AG04449 (cell line): ENCODE measurements at regions not wholly inside any gene's neighbourhood (a gene's known extent, or its start where the extent isn't known, plus 50 kb on each side); places are given as distances from the start of the nearest gene placed in this dataset.

ENCODE experiments used
- CTCF ChIA-PET: fragments of 350-600 bp; formaldehyde crosslinking; extraction: SDS; loops from one replicate; lab custom pipeline; 2021; ENCODE audit warnings: antibody characterized with exemption; lab: Yijun Ruan, JAX
- POLR2A ChIA-PET: fragments of 400-600, 350-600 bp; formaldehyde crosslinking; extraction: SDS; loops from one replicate; lab custom pipeline; 2020; ENCODE audit warnings: antibody characterized with exemption, inconsistent platforms; lab: Yijun Ruan, JAX
- DNase-seq: peaks from one replicate; pipeline ENCODE4 v3.0.0-alpha.2; 2010; ENCODE audit warnings: low read depth, low spot score
- H3K4me3 ChIP-seq: 2 replicates; pipeline ENCODE4 v1.5.1; 2011; ENCODE audit warnings: low read depth, mild to moderate bottlenecking, control low read depth, low read length
- CTCF ChIP-seq: IDR thresholded peaks from one replicate; pipeline ENCODE4 v1.5.1; 2011; ENCODE audit warnings: mild to moderate bottlenecking, moderate library complexity, low read length, control low read depth, inconsistent platforms; ENCODE audit not compliant: insufficient read depth; ENCODE audit errors: missing control alignments

GRCh38 chr2:43136876-43137275 is 89.5 kb downstream of the ZFP36L2 start:
- no peak for TF ChIP-seq CTCF
- ChIA-PET POLR2A (no interaction called here), CTCF (no interaction called here)
- H3K4me3 ChIP-seq = no peak overlapping the region
- DNase-seq = no peak

DNA sequence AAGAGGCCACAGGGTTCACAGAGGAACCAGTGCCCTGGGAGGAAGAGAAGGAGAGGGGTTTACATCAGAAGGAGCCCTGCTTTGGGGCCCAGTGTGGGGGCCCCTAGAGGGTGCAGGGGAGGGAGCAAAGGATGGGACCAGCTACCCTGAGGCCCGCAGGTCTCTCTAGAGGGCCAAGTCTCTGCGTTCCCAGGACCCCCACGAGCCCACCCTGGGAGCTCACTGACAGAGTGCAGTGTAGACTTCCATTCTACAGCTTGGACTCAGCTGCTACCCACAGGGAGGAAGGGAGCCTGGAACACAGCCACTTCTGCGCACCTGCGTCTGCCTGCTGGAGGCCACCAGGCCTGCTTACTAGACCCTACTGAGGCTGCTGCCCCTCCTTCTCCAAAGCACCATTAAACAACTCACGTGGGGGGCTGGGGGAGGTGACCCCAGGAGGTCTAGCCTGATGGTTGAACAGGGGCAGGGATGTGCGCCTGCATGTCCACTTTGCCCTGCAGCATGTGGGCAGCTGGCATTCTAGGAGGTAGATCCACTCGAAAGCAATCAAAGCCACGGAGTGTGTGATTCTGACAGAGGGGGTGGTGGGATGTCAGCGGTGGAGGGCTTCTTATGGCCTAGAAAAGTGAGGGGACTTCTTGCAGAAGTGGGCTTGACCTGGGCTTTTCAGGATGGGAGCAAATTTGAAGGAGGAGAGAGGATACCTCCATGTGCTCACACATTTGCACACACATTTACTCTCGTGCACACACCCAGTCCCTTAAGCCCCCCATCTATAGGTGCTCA is 90.2 kb downstream of the ZFP36L2 start:
- no peak overlapping the region for H3K4me3 ChIP-seq
- DNase-seq = no peak
- TF ChIP-seq CTCF = no peak
- POLR2A ChIA-PET = no interaction called here
- CTCF ChIA-PET = no interaction called here

DNA sequence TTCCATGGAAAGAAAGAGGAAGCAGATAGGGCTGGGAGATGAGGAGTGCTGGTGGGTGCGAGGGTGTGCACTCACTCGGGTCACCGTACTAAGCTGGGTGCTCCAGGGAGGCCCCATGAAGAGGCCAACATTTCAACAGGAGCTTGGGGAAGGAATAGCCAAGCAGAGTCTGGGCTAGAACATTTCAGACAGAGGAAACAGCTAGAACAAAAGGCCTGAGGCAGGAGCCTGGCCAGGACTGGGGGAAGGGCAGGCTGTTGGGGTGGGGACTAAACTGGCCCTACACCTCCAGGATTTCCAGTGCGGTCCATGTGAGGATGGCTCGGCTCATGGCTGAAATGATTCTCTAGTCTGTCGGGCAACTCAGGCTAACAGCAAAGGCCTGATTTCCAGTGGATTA is 90.8 kb downstream of the ZFP36L2 start:
- no peak overlapping the region for H3K4me3 ChIP-seq
- no peak for DNase-seq
- ChIA-PET POLR2A (no interaction called here), CTCF (interaction anchor here (1.1 kb wide), 1 partner anchor 15 kb away, joined by 3 read pairs; no protein-coding TSS in a partner anchor)
- TF ChIP-seq CTCF = no peak

DNA sequence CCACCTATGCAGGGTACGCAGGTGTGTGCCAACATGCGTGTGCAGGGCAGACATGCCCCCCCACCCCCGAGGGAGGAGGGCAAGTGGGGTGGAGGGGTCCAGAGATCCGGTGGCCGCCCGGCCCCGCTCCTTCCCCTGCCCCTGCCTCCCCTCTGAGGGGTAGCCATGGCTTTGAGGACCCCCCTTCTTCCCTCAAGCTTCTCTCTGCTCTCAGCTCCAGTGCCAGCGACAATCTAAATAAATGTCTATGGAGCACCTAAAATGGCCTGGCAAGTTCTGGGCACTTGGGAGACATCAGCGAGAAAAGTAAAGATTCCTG is 91.9 kb downstream of the ZFP36L2 start:
- POLR2A ChIA-PET = no interaction called here

DNA sequence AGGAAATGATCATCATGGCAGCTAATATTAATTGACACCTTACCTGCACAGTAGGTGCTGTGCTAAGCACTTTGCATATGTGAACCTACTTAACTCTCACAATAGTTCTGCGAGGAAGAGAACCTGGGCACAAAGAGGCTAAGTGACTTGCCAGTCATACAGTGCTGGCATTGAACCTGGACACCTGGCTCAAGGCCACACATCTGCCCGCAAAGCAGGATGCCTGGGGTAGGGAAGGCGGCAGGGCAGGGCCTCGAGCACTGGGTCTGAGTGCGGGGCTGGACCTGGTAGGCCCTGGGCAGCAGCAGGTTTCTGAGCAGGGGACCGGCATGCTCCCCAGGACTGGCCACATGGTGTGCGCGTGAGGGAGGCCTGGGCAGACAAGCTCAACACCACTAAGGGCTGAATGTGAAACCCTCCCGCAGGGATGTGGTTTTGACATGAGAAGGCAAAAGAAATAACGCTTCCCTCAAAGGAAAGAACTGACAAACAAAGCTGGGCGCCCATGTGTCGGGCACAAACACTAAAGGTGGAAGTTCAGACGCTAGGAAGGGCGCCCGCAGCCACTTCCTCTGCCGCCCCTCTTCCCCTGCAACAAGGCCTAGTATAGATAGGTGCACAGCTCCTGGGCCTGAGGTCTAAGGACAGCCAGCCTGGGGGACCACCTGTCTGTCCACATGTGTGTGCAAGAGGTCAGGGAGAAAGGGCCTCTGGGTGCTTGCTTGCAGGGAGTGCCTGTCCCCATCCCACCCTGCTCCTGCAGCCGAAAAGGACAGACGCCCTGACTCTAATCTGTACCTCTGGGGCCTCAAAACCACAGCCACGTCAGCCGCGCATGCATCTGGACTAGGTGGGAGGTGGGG is 92.5 kb downstream of the ZFP36L2 start:
- no peak for TF ChIP-seq CTCF
- ChIA-PET POLR2A (no interaction called here), CTCF (interaction anchor here (2.1 to 2.9 kb wide), 2 partner anchors 274 to 306 kb away, joined by 5 to 8 read pairs; no protein-coding TSS in a partner anchor)
- DNase-seq = no peak
- no peak overlapping the region for H3K4me3 ChIP-seq

More for the DNA sequence above, 91.9 kb downstream of the ZFP36L2 start:
- H3K4me3 ChIP-seq = no peak overlapping the region
- no peak for DNase-seq
- TF ChIP-seq CTCF = no peak
- CTCF ChIA-PET = interaction anchor here (1.1 to 2.9 kb wide), 2 partner anchors 13 to 275 kb away, joined by 3 to 8 read pairs; no protein-coding TSS in a partner anchor

DNA sequence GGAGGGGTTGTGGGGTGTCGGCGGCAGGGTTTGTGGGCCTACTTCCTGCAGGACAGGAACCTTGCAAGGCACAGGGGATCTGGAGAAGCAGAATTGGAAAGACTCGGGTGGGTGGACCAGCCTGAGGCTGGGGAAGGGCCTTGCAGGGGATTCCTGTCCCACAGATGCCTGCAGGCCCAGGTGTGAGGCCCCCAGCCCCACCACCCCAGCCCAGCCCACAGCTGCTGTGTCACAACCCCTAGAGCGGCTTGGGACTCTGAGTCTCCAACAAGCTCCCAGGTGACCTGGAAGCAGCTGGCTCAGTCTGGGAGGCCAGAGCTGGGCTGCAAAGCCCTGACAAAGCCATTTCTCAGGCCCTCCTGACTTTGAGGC is 93.1 kb downstream of the ZFP36L2 start:
- no peak for DNase-seq
- TF ChIP-seq CTCF = no peak
- CTCF ChIA-PET = interaction anchor here (1.0 to 2.9 kb wide), 3 partner anchors 90 to 305 kb away, joined by 3 to 8 read pairs (median 5); no protein-coding TSS in a partner anchor

More for the DNA sequence above, 93.1 kb downstream of the ZFP36L2 start:
- no peak overlapping the region for H3K4me3 ChIP-seq
- POLR2A ChIA-PET = no interaction called here
